GM12873 (cell line): ENCODE measurements at regions not wholly inside any gene's neighbourhood (a gene's known extent, or its start where the extent isn't known, plus 50 kb on each side); places are given as distances from the start of the nearest gene placed in this dataset.

Experiments
- TF ChIP-seq, protein P1 (sequence below): IDR thresholded peaks from 2 replicates; pipeline ENCODE4 v1.5.1; 2012; ENCODE audit warnings: low read depth, mild to moderate bottlenecking, moderate library complexity, low read length, control low read depth; ENCODE audit not compliant: insufficient read depth; ENCODE audit errors: missing control alignments

DNA sequence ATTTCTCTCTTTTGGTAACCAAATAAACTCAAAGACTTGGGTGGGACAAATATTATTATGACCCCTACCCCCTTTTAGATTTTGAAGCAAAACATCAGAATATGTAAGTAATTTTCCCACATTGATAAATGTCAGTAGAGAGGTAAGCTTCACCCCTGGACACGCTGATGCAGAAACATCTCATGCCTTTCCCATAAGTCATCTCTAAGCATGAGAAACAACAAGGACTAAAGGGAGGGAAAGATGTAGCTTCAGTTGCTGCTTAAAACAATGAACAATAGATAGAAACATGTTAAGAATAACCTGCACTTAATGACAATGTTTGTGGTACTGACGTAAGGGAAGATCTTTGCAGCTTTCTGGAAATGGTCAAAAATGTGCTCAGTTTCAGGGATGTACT lies 56.3 kb upstream of the SLC8A3 start:
- TF ChIP-seq, protein P1, sequence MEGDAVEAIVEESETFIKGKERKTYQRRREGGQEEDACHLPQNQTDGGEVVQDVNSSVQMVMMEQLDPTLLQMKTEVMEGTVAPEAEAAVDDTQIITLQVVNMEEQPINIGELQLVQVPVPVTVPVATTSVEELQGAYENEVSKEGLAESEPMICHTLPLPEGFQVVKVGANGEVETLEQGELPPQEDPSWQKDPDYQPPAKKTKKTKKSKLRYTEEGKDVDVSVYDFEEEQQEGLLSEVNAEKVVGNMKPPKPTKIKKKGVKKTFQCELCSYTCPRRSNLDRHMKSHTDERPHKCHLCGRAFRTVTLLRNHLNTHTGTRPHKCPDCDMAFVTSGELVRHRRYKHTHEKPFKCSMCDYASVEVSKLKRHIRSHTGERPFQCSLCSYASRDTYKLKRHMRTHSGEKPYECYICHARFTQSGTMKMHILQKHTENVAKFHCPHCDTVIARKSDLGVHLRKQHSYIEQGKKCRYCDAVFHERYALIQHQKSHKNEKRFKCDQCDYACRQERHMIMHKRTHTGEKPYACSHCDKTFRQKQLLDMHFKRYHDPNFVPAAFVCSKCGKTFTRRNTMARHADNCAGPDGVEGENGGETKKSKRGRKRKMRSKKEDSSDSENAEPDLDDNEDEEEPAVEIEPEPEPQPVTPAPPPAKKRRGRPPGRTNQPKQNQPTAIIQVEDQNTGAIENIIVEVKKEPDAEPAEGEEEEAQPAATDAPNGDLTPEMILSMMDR: no peak

- TF ChIP-seq, protein P1: no peak
These were observed 51.1 kb upstream of the SLC8A3 start for GRCh38 chr14:70239802-70240201.
